ENCODE measurements at regions not wholly inside any gene's neighbourhood (a gene's known extent, or its start where the extent isn't known, plus 50 kb on each side); places are given as distances from the start of the nearest gene placed in this dataset.

DNA sequence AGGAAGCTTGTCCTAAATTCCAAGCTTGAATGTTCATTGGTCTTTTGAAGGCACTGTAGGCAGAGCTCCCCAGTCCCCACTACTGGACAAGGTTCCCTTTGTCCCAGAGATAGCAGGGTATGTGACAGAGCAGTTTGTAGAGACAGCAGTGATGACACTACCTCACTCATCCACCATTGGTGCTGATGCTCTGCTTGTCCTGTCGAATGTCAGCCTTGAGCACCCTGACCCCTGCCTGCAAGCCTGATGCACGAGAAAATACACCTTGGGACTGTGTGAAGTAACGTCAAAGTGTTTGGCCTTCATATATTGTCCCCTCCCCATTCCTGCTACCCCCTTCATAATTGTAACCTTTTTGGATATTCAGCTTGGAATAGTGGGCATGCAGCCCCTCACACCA is 188.9 kb upstream of the EOLA2 start:
- DNase-seq: no peak

DNA sequence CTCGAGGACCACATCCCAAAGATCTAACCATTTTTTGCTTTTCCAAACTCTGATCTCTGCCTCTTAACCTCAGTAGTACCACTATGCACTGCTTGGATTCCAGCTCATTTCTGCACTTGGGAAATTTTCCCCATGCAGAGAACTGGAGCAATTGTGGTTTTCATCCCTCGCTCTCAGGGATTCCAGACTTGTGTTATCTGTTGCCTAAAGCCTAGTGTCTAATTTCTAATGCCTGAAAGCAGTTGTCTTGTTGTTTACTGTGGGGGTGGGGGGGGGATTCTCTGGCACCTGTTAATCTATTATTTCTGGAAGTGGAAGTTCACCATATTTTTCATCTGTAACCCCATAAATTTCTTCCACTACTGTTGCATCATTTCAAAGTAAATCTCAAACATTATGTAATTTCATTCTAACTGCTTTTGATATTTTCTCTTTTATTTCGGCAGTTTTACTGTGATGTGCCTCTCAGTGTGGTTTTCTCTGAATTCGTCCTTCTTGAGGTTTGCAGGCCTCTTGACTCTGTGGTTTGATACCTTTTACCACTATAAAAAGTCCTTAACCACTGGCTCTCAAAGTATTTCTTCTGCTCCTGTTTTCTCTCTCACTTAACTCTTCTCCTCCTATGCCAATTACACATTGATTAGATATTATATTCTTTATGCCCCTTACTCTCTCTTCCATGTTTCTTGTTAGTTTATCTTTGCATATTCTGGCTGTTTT is 205.6 kb upstream of the EOLA2 start:
- no peak for DNase-seq

DNA sequence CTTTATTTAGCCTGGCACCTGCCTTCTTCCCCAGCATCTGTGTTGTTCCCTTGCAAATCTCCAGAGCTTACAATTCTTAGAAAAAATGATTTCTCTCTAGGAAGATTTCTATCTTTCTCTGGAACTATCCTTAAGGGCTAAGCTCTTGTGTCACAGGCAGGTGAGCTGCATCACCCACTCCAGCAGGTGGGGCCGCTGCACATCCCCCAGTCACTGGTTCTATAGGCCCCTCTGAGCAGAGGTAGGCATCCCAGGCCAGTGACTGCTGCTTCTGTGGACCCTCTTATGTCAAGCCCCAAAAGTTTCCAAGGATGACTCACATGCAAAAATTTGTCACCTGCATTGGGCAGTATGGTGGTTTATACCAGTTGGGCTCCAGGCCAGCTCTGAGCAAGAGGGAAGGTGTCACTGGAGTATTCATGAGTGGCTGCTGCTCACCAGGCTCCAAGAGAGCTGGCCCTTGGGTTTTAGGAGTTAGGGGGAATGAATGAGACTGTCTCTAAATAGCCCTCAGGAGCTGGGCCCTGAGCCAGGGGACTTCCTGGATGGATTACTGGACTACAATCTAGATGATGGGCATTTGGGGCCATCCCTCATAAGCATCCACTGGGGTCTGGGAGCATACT is 208.1 kb upstream of the EOLA2 start:
- DNase-seq: peak; percentile 54

DNA sequence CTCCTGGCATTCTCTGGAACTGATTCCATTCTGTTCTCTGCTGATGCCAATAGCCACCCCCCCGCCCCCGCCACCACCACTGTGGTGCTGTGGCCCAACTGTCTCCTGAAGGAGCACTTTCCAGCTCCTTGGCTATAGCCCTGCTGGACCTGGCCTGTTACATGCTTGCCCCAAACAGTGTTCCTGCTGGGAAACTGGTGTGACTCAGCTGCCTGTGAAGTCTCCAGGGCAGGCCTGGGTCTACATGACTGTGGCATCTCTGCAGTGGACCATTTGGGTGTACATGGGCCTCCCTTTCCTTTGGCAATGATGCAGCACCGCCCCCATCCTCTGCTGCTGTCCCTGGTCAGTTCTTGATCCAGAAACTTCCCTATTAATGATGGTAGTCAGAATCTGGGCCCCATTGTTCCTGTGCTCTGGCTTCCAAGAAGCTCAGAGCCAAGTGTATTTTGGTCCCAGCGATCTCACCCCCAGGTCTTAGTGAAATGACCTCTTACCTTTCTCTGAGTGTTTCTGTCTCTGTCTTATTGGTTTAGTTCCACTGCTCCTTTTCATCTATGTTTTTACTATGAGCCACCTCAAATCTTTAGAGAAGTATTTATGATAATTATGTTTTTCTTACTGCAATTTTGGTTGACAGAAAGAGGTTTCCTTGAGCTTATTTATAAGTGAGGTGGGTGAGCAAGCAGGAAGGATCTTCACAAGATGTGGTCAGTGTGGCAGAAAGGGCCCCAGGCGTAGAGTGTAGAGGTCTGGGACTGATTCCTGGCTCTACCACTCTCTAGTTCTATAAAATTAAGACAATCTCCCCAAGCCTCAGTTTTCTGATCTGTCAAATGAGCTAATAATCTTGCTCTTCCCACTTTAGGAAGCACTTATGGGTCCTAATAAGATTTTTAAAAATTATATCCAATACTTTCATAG is 210.7 kb upstream of the EOLA2 start:
- no peak for DNase-seq

DNA sequence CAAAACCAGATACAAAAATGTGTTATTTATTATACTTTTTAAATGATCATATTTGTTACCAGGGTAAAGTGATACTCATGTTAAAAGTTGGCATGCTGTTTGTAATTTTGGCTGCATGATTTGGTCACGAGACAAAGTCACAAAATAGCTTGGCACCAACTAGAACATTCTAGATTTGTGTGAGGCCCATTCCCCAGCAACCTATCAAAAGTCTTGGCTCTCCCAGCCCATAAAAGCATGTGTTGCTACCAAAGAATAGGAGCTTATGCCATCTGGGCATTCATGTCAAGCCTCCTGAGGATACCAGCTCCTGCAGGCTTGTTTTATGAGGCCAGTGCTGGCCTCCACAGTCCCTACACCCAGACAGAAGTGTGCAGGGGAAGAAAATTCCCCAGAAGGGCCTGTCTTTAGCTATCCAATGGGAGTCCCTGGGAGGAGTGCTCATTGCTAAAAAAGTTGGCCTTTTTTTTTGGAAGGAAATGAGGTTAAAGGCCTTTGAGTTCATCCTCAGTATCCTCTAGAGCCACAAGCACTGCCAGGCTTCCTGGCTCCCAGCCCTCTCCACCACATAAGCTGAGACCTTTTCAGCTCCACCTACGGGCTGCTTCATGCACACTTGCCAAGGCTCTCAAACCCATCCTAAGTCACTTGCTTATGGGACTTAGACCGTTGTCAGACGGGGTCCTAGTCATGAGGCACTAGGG is 211.9 kb upstream of the EOLA2 start:
- DNase-seq: no peak

DNA sequence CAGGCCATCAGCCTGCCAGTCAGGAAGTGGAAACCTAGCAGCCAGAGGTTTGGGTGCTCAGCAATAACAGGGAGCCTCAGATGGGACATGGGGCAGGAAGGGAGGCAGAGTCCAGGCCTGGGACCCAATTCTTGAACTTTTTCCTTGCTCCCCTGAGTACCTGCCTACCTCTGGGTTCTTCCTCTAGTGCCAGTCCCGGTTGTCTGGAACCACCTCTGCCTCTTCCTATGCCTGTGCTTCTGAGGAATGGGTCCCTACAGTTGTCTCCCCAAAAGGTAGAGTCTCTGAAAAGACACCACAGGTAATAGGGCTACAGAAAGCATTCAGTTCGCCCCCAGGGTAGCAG is 212.4 kb upstream of the MAMLD1 start:
- DNase-seq: no peak

DNA sequence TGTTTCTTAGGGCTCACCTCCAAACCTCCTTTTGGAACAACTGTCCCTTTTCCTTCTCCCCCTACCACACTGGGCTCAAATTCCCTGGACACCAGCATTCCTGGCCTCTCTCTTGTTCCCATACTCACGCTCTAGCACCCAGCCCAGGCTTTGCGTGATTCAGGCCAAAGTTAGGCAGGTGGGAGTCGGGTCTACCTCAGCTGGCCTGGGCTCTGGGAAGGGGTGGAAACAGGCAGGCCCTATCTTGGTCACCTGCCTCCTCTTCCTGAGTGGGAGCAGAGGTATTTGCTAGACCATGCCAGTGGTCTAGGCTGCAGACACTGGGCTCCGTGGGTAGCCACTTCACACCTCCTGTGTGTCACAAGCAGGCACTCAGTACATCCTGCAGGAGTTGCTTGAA is 211.1 kb upstream of the MAMLD1 start:
- DNase-seq: no peak

DNA sequence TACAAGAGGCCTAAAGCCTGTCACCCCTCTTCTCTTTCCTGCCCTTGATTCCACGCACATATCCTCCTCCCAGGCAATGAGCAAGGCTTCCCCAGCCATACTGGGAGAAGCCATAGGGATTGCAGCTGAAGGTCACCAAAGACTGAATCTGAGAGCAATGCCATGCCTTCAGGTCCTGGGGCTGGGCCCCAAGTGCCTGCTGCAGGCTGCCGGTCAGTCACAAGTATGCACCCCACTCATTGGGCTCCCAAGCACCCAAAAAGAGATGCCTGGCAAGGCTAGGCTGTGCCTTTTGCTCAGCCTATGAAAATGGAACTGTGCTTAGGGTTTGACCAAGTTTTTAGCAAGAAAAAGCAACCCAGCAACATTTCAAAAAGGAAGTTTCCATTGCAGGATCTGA is 210.6 kb upstream of the MAMLD1 start:
- DNase-seq: no peak

DNA sequence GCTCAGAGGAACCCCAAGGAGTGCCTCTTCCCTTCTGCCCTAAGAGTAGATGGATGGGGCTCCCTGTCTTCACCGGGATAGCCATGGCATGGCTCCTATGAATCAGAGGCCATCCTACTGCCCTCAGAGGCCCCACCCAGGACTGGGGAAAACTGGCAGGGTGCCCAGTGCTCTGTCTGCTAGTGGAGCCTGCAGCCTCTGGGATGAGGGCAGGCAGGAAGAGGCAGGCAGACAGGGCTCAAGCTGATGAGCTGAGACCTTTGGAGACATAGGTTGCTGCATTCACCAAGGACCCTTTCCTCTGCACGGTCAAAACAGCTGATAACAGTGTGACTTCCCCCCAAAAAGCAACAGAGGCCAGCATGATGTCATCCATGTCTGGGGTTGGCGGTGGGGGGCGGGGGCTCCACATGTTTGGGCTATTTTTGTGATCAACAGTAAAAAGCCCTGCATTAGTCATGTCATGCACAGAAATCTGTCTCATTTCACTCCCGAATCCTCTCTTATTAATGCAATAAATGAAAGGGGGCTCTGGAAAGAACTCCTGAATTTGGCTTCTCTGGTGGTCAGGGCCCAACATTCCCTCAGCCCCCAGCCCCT is 207.6 kb upstream of the MAMLD1 start:
- DNase-seq: peak; percentile 45

DNA sequence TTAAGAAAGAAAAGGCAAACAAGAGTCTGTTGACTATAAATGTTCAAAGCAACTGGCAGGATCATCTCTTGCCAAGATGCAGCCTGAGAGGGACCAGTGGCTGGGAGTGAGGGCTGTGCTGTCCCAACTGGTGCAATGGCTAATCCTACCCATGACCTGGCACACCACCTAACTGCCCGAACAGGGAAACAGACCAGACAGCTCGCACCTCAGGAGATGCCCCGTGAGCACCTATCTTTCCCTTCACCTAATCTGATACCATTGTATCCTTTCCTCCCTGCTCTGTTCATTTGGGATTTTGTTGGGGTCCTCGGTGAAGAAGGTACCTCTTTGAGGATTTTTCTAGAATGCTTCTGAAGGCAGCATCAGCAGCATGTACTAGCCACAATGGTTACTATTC is 206.5 kb upstream of the MAMLD1 start:
- DNase-seq: no peak

DNA sequence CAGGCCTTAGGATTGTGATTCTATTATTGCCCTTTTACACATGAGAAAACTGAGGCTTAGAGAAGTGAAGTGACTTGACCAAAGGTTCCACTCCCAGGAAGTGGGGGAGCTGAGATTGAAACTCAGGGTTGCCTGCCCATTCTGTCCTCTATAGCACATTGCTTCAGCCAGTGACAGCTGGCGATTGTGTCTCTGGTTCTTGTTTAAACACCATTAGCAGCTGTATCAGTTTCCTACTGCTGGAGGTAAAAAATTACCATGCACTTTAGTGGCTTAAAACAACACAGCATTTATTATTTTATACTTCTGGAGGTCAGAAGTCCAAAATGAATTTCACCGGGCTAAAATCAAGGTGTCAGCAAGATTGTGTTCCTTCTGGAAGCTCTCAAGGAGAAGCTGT is 205.8 kb upstream of the MAMLD1 start:
- DNase-seq: no peak

DNA sequence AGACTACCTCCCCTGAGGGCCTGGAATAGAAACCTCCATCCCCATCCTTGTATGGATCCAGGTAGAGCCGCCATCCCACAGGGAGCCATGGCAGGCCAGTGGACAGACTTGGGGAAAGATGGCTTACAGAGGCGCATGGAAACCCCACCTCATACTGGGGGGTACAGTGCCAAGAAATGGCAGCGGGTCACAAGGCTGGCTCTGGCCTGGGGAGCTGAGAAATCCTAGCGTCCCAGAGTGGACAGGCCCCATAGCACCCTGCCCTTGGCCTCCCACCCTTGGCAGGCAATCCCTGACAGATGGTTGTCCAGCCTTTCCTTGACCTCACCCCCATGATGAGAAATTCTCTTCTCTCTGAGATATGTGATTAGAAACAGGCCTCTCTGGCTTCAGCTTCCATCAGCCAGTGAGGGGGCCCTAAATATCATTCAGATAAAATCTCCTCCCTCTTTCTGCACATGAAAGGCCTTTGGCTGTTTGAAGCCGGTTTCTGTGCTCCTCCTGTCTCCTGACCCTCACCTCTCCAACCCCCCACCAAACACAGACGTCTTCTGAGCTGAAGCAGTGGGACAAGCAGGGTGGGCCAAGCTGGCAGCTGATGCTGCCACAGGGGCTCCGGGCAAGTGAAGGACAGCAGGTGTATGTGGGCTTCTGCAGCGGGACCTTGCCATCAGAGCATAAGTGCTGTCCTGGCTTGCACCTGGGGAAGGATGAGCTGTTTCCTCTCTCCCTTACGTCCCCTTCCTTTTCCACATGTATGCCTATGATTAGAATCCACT is 204.4 kb upstream of the MAMLD1 start:
- no peak for DNase-seq

DNA sequence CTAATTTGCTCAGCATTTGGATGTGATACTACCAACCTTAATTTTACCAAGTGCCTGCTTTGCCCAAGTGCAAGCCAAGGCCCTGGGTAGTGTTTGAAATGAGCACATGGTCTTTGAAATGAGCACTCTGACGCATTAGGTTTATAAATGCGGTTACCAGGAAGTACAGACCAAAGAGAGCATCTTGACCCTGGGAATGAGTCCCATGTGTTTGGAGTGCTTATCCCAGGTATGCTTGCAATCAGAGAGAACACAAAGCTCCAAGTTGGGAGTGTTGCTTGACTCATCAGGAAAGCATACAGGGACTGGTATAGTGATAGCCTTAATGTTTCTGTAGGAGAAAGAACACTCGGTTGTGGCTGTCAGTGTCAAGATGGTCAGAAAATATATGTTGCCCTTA is 203.6 kb upstream of the MAMLD1 start:
- no peak for DNase-seq

DNA sequence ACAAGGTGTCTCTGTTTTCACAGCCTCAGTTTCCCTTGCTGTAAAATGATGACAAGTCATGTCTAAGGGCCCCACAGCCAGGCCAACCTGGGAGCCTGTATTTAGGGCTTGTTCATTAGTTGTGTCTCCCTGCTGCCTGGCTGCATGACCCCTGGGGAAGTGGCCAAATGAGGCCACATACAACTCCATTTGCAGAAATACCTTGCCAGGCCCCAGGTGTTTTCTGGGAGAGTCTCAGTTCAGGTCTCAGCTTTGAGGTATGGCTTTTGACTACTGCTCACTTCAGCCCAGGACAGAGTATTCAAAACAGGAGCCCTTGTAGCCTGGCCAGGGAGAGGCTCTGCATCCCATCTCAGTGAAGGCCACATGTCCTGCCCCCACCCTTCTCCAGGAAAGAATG is 202.5 kb upstream of the MAMLD1 start:
- DNase-seq: no peak

DNA sequence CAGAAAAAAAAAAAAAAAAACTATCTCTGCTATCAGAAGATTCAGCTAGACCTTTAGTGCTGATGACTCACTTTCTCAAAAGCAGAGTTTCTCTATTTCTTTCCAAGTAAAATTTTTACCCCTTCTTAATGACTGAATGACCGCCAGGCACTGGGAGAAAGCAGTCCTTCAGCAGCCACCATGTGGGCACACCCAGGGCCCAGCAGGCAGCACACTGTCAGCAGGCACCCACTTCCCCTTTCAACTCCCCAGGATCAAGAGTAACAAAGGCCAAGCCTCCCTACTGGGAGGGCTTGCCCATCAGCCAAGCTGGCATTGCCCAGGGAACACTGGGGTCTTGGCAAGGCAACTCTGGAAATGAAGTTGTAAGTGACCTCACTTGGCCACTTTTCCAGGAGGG is 201.9 kb upstream of the MAMLD1 start:
- no peak for DNase-seq

DNA sequence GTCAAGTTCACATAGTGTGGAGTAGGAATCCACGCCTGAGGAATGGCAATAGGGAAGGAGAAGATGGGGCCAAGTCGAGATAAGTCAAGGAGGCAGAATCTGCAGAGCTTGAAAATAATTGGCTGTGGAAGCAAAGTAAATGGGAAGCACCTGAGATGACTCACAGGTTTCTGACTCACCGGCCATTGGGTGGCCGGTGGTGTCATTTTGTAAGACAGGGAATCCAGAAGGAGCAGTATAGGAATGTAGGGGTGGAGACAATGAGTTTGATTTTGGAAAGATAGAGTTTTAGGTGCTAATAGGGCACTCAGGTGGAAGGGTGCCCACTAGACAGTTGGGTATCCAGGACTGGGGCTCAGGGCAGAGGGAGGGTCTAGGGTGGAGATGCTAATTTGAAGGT is 201.0 kb upstream of the MAMLD1 start:
- DNase-seq: no peak

DNA sequence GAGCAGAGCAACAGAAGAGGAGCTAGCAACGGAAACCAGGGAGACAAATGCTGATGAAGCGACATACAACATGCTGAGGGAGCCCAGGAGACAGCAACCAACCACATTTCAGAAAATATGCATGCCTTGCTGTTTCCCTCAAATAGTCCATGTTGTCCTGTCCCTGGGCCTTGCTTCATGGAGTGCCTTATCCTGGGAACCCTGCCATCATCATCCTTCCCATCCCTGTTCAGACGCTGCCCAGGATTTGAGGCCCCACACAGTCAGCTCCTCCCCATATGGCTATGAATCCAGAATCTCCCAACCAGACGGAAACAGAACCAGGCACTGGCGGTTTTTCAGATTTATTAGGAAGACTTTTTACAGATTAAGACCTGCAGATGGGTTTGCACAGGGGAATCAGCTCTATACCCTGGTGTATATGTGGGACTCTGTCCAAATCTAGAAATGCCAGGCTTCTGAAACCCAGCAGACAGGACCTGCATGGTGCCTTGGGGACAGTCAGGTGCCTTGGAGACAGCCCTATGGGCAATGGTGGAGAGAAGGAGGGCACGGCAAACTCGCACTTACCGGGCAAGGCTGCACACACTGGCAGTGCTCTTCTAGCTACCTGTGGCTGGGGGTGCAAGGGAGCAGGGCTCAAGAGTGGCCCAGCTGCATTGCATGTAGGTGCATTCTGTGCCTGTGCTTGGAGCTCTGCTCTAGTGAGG is 199.7 kb upstream of the MAMLD1 start:
- DNase-seq: no peak

DNA sequence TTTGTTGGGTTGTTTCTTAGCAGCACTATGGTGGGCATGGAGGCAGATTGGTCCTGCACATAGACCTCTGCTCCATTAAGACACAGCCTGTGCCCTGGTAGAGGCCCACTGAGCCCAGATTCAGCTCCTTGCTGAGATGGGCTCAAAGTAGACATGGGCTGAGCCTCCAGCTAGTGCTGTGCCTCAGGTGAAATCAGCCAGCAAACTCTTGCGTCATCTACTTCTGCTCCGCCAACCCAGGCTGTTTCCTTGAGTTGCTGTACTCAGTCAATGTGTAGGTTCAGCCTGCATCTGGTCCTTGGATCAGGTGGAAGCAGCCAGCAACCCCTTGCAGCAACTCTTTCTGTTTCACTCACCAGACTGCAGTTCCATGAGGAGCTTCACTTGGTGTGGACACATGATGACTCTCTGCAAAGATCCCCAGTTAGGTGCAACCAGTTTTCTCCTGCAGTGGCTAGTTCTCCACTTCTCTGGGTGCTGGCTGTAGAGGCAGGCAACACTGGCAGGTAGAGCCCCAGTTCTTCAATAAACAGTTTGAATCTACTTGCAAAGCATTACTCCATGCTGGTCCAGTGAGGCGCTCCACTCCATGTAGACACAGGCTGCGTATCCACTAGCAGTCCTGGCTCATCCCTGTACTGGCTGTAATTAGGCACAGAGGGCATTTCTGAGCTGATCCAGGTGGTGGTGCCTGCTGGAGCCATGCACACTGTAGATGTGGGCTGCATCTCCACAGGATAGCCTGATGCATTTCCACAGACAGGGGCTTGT is 199.0 kb upstream of the MAMLD1 start:
- no peak for DNase-seq

DNA sequence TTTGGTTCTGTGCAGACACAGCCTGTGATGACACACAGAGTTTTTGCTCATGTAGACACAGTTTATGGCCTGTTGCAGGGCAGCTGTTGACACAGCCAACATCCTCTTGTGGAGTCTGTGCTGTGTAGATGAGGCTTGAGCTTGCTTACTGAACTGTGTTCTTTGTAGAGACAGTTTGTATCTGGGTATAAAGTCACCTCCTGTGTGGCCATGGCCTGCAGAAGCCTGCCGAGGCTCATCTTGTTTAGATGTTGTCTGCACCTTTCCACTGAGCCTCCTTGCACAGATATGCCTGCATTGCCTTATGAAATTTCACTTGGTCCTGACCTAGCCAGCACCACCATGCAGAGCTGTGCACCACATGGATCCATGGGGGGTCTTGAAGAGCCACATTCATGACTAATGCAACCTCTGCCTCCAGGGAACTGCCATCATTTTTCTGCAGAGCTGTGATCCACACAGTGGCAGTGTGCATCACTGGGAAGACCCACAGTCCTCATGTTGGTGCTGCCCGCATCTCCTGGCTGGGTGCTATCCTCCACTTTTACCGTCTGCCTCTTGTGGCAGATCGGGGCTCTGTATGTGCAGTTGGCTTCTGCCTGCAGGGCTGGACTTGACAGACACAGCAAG is 198.0 kb upstream of the MAMLD1 start:
- no peak for DNase-seq
